GM12874 (cell line): ENCODE measurements at regions not wholly inside any gene's neighbourhood (a gene's known extent, or its start where the extent isn't known, plus 50 kb on each side); places are given as distances from the start of the nearest gene placed in this dataset.

Experiments
- CTCF ChIP-seq: IDR thresholded peaks from 2 replicates; pipeline ENCODE4 v1.5.1; 2011; ENCODE audit warnings: low read depth, mild to moderate bottlenecking, control low read depth, low read length, moderate library complexity; ENCODE audit not compliant: insufficient read depth

- no peak for TF ChIP-seq CTCF
These were observed 464.7 kb downstream of the ZSWIM6 start for GRCh38 chr5:61796773-61797172.

DNA sequence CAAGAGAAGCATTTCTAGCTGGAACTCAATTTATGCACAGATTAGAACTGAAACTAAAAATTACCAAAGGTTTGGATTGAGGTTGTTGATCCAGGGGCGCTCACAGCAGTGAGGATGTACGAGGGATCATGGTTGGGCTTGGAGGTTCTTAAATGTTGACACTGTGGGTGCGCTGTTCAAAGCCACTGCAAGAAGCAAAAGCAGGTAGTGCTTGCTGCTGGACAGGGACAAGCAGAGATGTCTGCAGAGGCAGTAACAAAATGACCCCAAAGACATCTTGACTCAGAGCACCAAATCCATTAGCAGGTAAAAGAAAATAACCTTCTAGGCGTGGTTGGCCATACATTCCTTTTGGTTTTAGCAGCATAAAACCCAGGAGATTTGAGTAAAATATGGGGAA is 468.4 kb downstream of the ZSWIM6 start:
- no peak for TF ChIP-seq CTCF

DNA sequence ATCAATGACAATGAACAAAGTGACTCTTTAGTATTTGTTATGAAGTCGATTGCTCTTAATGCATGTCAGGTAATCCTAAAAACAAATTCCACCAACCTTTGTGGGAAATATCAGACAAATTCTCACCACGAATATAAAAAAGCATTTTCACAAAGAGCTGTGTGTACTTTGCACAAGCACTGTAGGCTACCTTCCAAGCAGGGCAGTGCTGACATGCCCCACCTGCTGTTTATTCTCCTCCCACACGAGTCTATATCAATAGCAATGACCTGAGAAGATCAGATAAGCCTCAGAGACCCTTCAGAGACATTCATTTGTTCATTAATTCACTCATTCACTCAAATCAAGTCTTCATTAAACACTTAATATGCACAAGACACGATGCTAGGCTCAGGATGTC is 469.1 kb downstream of the ZSWIM6 start:
- no peak for TF ChIP-seq CTCF

- no peak for TF ChIP-seq CTCF
These were observed 470.4 kb downstream of the ZSWIM6 start for GRCh38 chr5:61802456-61802855.

DNA sequence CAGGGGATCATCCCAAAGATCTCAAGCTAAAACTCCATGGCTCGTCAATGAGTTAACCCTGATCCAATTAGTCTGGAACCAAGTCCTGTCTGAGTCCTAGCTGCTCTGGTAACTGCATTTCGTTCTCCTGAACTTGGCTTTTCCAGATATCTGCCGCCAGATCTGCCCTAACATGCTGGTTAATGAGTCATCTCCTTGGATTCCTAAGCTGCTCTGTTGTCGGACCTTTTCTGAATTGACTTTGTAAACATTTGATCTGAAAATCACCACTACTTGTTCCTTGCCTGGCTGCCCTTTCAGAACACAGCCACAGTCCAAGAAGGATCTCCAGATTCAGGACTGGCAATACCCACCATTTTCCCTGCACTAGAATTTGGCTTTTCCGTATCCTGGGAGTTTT is 473.0 kb downstream of the ZSWIM6 start:
- no peak for TF ChIP-seq CTCF

DNA sequence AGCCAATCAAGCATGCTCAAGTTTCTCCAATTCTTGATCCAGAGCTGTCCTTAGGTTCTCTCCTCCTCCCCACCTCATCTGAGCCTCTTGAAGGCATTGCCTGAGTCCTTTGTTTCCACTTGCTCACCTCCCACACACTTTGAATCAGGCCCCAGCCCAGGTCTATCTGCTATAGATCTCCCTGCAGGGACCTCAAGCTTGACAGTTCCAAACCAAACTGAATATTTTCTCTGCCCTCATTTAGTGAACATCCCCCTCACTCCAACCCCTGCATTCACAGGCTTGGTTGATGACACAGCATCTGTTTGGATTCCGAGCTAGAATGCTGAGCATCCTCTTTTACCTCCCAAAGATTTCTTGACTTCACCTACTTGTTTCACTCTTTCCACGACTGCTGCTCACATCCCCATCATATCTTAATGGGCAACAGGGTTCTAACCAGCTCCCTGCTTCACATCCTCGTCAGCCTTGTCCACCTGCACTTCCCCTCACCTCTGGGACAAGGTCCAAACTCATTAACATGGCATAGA is 474.5 kb downstream of the ZSWIM6 start:
- no peak for TF ChIP-seq CTCF

- TF ChIP-seq CTCF, result no peak
These were observed 476.0 kb downstream of the ZSWIM6 start for GRCh38 chr5:61808091-61808490.

GRCh38 chr5:61808909-61809308 is 476.9 kb downstream of the ZSWIM6 start:
- no peak for TF ChIP-seq CTCF
